ENCODE measurements at regions not wholly inside any gene's neighbourhood (a gene's known extent, or its start where the extent isn't known, plus 50 kb on each side); places are given as distances from the start of the nearest gene placed in this dataset.
A peak's percentile ranks its signal among the peaks of the same experiment; 100 is the strongest.

DNA sequence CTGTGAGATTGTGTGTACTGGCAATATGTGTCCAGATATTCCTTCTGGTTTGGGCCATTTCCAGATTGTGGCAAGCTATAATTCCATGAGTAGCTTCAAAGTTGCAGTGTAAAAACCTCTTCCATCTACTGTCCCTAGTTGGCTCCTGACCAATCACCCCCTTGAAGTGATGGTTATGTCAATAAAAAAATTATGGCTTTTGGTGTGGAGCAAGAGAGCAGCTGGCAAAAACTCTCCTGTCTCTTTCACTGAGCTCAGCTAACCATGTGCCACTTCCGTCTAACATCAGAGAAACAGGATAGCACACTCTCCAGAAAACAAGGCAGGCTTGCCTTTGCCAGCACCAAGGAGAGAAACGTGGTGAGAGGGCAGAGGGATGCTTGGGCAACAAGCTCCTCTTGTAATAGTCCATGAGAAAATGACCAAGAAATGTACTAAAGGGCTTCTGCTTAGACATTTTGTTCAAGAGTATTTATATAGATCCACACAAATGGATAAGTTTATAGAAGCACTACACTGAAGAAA is 914.4 kb upstream of the SEMA6A start:
- Histone ChIP-seq H3K4ac (ENCODE audit: low read length) (no peak overlapping the region), H3K79me1 (ENCODE audit: low read depth, low read length) (no peaks in the 10 kb centered on the region), H2AFZ (ENCODE audit: low read length) (peak overlapping the region; percentile 18), H3K9ac (ENCODE audit: low read depth, low read length, poor library complexity) (no peak overlapping the region), H3K4me1 (ENCODE audit: control insufficient read depth in 2 of 2, insufficient read depth in 1 of 2, low read depth in 1 of 2, low read length in 2 of 2) (no peaks in the 10 kb centered on the region), H3K27ac (replicated peaks; ENCODE audit: low read length) (no peak overlapping the region), H2BK12ac (ENCODE audit: low read length) (no peak overlapping the region), H4K91ac (ENCODE audit: low read depth, low read length, poor library complexity) (no peak overlapping the region), H3K18ac (ENCODE audit: low read length) (no peak overlapping the region), H2BK15ac (ENCODE audit: low read length) (no peak overlapping the region), H3K36me3 (replicated peaks in 1 of 2; ENCODE audit: control insufficient read depth in 2 of 2, insufficient read depth in 2 of 2, low read length in 2 of 2) (no peaks in the 10 kb centered on the region), H3K9me3 (replicated peaks in 1 of 2; ENCODE audit: control insufficient read depth in 2 of 2, insufficient read depth in 1 of 2, low read depth in 1 of 2, low read length in 2 of 2) (no peaks in the 10 kb centered on the region), H4K8ac (ENCODE audit: low read depth, low read length) (no peak overlapping the region), H3K27me3 (ENCODE audit: control insufficient read depth in 3 of 3, insufficient read depth in 3 of 3, low read depth in 1 of 3, low read length in 3 of 3) (no peaks in the 10 kb centered on the region), H3K23ac (ENCODE audit: low read depth, low read length, poor library complexity) (no peak overlapping the region), H3K4me2 (ENCODE audit: insufficient read depth, low read length, poor library complexity, severe bottlenecking) (no peak overlapping the region), H2AK5ac (ENCODE audit: low read depth, low read length) (no peak overlapping the region), H2BK5ac (ENCODE audit: low read length) (no peak overlapping the region), H3K14ac (ENCODE audit: low read length) (no peak overlapping the region), H3K4me3 (ENCODE audit: low read length in 2 of 2) (no peak overlapping the region), H2BK120ac (ENCODE audit: low read depth, low read length) (no peak overlapping the region)
- WGBS, 2 donors (ENCODE audit: extremely low coverage in 2 of 2, insufficient read length in 2 of 2, insufficient replicate concordance in 1 of 2): no CpG with 5 or more reads among the region's 2 CpGs
- no peak for DNase-seq (ENCODE audit: low spot score)

DNA sequence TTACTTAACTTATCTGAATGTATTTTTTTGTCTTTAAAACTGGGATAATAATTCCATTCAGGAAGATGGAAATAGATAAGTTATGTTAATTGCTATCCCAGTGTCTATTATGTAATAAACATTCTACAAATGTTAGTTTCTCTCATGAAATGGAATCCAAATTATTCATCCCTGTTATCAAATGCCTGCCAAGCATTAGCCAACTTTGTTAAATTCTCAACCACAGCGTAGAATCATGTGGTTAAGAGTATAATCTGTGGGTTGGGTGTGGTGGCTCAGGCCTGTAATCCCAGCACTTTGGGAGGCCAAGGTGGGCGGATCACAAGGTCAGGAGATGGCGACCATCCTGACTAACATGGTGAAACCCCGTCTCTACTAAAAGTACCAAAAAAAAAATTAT is 912.9 kb upstream of the SEMA6A start:
- Histone ChIP-seq H3K36me3 (replicated peaks in 1 of 2; ENCODE audit: control insufficient read depth in 2 of 2, insufficient read depth in 2 of 2, low read length in 2 of 2) (no peaks in the 10 kb centered on the region), H4K8ac (ENCODE audit: low read depth, low read length) (no peak overlapping the region), H3K4ac (ENCODE audit: low read length) (no peak overlapping the region), H2BK15ac (ENCODE audit: low read length) (no peak overlapping the region), H3K9me3 (replicated peaks in 1 of 2; ENCODE audit: control insufficient read depth in 2 of 2, insufficient read depth in 1 of 2, low read depth in 1 of 2, low read length in 2 of 2) (no peaks in the 10 kb centered on the region), H3K14ac (ENCODE audit: low read length) (no peak overlapping the region), H3K9ac (ENCODE audit: low read depth, low read length, poor library complexity) (no peak overlapping the region), H2BK120ac (ENCODE audit: low read depth, low read length) (no peak overlapping the region), H3K4me2 (ENCODE audit: insufficient read depth, low read length, poor library complexity, severe bottlenecking) (no peak overlapping the region), H2AK5ac (ENCODE audit: low read depth, low read length) (no peak overlapping the region), H3K79me1 (ENCODE audit: low read depth, low read length) (no peaks in the 10 kb centered on the region), H2BK12ac (ENCODE audit: low read length) (no peak overlapping the region), H3K23ac (ENCODE audit: low read depth, low read length, poor library complexity) (no peak overlapping the region), H3K27ac (replicated peaks; ENCODE audit: low read length) (no peak overlapping the region), H2BK5ac (ENCODE audit: low read length) (no peak overlapping the region), H2AFZ (ENCODE audit: low read length) (no peak overlapping the region), H3K4me1 (ENCODE audit: control insufficient read depth in 2 of 2, insufficient read depth in 1 of 2, low read depth in 1 of 2, low read length in 2 of 2) (peaks cover 0 to 3% of the 10 kb centered on the region in 2 donors), H3K27me3 (ENCODE audit: control insufficient read depth in 3 of 3, insufficient read depth in 3 of 3, low read depth in 1 of 3, low read length in 3 of 3) (no peaks in the 10 kb centered on the region), H4K91ac (ENCODE audit: low read depth, low read length, poor library complexity) (no peak overlapping the region), H3K18ac (ENCODE audit: low read length) (no peak overlapping the region), H3K4me3 (ENCODE audit: low read length in 2 of 2) (no peak overlapping the region)
- DNase-seq (ENCODE audit: low spot score): no peak
- no CpG with 5 or more reads among the region's 4 CpGs for WGBS, 2 donors (ENCODE audit: extremely low coverage in 2 of 2, insufficient read length in 2 of 2, insufficient replicate concordance in 1 of 2)

DNA sequence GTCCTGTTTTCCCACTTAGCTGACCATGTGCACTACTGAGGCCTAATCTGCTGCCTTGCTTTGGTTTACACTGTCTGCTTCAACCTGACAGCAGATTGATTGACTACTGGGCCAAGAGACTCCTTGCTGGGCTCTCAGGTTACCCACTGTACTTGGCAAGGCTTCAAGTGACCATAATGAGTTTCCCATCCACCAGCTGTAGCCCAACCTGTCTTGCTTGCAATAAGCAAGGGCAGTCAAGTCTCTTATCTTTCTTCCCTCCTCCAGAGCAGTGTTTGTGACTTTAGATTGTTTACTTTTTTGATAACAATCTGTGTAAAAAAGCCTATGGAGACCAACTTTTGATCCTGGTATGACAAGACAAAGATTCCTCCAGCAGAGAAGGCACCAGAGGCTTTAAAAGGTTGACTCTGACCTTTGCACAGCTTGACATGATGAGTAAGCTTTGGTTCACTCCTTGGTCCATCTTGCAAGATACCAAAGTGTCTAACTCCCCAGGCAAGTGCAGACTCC is 912.3 kb upstream of the SEMA6A start:
- Histone ChIP-seq H3K4me3 (ENCODE audit: low read length in 2 of 2) (no peak overlapping the region), H2BK120ac (ENCODE audit: low read depth, low read length) (no peak overlapping the region), H4K8ac (ENCODE audit: low read depth, low read length) (no peak overlapping the region), H3K27me3 (ENCODE audit: control insufficient read depth in 3 of 3, insufficient read depth in 3 of 3, low read depth in 1 of 3, low read length in 3 of 3) (no peaks in the 10 kb centered on the region), H2BK5ac (ENCODE audit: low read length) (no peak overlapping the region), H2BK15ac (ENCODE audit: low read length) (no peak overlapping the region), H3K36me3 (replicated peaks in 1 of 2; ENCODE audit: control insufficient read depth in 2 of 2, insufficient read depth in 2 of 2, low read length in 2 of 2) (no peaks in the 10 kb centered on the region), H3K9me3 (replicated peaks in 1 of 2; ENCODE audit: control insufficient read depth in 2 of 2, insufficient read depth in 1 of 2, low read depth in 1 of 2, low read length in 2 of 2) (no peaks in the 10 kb centered on the region), H2BK12ac (ENCODE audit: low read length) (no peak overlapping the region), H3K14ac (ENCODE audit: low read length) (no peak overlapping the region), H3K18ac (ENCODE audit: low read length) (no peak overlapping the region), H3K4ac (ENCODE audit: low read length) (no peak overlapping the region), H3K27ac (replicated peaks; ENCODE audit: low read length) (no peak overlapping the region), H3K4me1 (ENCODE audit: control insufficient read depth in 2 of 2, insufficient read depth in 1 of 2, low read depth in 1 of 2, low read length in 2 of 2) (peaks cover 0 to 3% of the 10 kb centered on the region in 2 donors), H3K9ac (ENCODE audit: low read depth, low read length, poor library complexity) (no peak overlapping the region), H4K91ac (ENCODE audit: low read depth, low read length, poor library complexity) (no peak overlapping the region), H3K79me1 (ENCODE audit: low read depth, low read length) (no peaks in the 10 kb centered on the region), H3K4me2 (ENCODE audit: insufficient read depth, low read length, poor library complexity, severe bottlenecking) (no peak overlapping the region), H2AK5ac (ENCODE audit: low read depth, low read length) (no peak overlapping the region), H3K23ac (ENCODE audit: low read depth, low read length, poor library complexity) (no peak overlapping the region), H2AFZ (ENCODE audit: low read length) (no peak overlapping the region)
- DNase-seq (ENCODE audit: low spot score): no peak

DNA sequence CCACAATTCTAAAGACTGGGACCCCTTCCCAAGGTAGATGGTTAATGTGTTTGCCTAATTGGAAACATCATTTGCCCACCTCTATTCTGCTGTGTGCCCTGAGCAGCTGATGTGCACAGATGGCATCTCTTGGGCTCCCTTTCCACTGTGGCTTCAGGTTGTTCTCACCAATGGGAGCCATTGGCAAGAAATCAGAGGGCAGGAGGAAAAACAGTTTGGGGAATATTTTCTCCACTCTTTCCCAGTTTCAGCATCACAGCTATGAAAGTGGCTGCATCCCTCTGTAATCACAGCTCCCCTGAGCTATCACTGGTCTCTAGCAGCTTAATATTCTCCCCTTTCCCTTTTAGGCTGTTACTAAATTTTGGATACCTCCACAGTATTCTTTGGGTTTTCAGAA is 911.6 kb upstream of the SEMA6A start:
- no peak overlapping the region for H2BK12ac ChIP-seq (ENCODE audit: low read length)
- no peak overlapping the region for H3K4me3 ChIP-seq (ENCODE audit: low read length in 2 of 2)
- no peak overlapping the region for H2BK120ac ChIP-seq (ENCODE audit: low read depth, low read length)
- H3K4me1 ChIP-seq (ENCODE audit: control insufficient read depth in 2 of 2, insufficient read depth in 1 of 2, low read depth in 1 of 2, low read length in 2 of 2): peaks cover 0 to 3% of the 10 kb centered on the region in 2 donors
- H4K91ac ChIP-seq (ENCODE audit: low read depth, low read length, poor library complexity): no peak overlapping the region
- no peak overlapping the region for H3K4me2 ChIP-seq (ENCODE audit: insufficient read depth, low read length, poor library complexity, severe bottlenecking)
- H4K8ac ChIP-seq (ENCODE audit: low read depth, low read length): no peak overlapping the region
- H3K14ac ChIP-seq (ENCODE audit: low read length): no peak overlapping the region
- no peak for DNase-seq (ENCODE audit: low spot score)
- H3K27me3 ChIP-seq (ENCODE audit: control insufficient read depth in 3 of 3, insufficient read depth in 3 of 3, low read depth in 1 of 3, low read length in 3 of 3): no peaks in the 10 kb centered on the region
- no peak overlapping the region for H2BK15ac ChIP-seq (ENCODE audit: low read length)
- no peak overlapping the region for H3K9ac ChIP-seq (ENCODE audit: low read depth, low read length, poor library complexity)
- H3K36me3 ChIP-seq (replicated peaks in 1 of 2; ENCODE audit: control insufficient read depth in 2 of 2, insufficient read depth in 2 of 2, low read length in 2 of 2): no peaks in the 10 kb centered on the region
- H2AK5ac ChIP-seq (ENCODE audit: low read depth, low read length): no peak overlapping the region
- H2AFZ ChIP-seq (ENCODE audit: low read length): no peak overlapping the region
- no peak overlapping the region for H3K4ac ChIP-seq (ENCODE audit: low read length)
- H2BK5ac ChIP-seq (ENCODE audit: low read length): no peak overlapping the region
- H3K79me1 ChIP-seq (ENCODE audit: low read depth, low read length): no peaks in the 10 kb centered on the region
- no peak overlapping the region for H3K23ac ChIP-seq (ENCODE audit: low read depth, low read length, poor library complexity)
- no peak overlapping the region for H3K18ac ChIP-seq (ENCODE audit: low read length)
- H3K27ac ChIP-seq (replicated peaks; ENCODE audit: low read length): no peak overlapping the region
- no peaks in the 10 kb centered on the region for H3K9me3 ChIP-seq (replicated peaks in 1 of 2; ENCODE audit: control insufficient read depth in 2 of 2, insufficient read depth in 1 of 2, low read depth in 1 of 2, low read length in 2 of 2)

Measured in neuronal stem cell (in vitro differentiated cells).